Panc1 (cell line): ENCODE measurements at regions not wholly inside any gene's neighbourhood (a gene's known extent, or its start where the extent isn't known, plus 50 kb on each side); places are given as distances from the start of the nearest gene placed in this dataset.

Source experiments
- CTCF ChIP-seq: fragments of 450-650 bp; IDR thresholded peaks from 2 replicates; pipeline ENCODE4 v1.5.1; 2017; ENCODE audit warnings: mild to moderate bottlenecking
- POLR2AphosphoS5 ChIP-seq: IDR thresholded peaks from 2 replicates; pipeline ENCODE4 v1.6.1; 2012; ENCODE audit warnings: mild to moderate bottlenecking, low read depth, low read length, moderate library complexity
- TCF7L2 ChIP-seq: IDR thresholded peaks from 2 replicates; pipeline ENCODE4 v1.6.1; 2011; ENCODE audit warnings: mild to moderate bottlenecking, low read depth, low read length, inconsistent platforms
- TF ChIP-seq, protein P1 (sequence below), 2 experiments: IDR thresholded peaks; 2 replicates each; pipeline ENCODE4 v1.6.1; 2011 to 2012; ENCODE audit warnings: low read depth in 2 of 2, control low read depth in 1 of 2, low read length in 1 of 2, mild to moderate bottlenecking in 1 of 2, moderate library complexity in 1 of 2; ENCODE audit not compliant: insufficient read depth in 1 of 2

DNA sequence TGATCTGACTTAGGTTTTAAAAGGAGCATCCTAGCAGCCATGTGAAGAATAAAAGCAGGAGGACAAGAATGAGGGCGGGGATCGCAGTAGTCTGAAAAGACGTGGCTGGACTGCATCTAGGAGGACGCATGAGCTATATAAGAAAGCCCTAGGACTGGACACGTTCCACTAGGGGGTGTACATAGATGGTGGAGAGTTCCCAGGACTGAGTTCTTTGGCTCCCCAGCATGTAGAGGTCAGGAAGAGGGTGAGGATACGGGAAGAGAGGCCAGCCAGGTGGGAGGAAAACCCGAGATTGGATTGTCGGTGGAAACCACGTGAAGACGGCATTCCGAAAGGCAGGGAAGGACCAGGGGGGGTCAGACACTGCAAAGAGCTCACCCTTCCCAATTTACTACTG is 64.2 kb upstream of the CFAP161 start:
- TF ChIP-seq CTCF = no peak
- no peak for TF ChIP-seq POLR2AphosphoS5
- TF ChIP-seq, protein P1, sequence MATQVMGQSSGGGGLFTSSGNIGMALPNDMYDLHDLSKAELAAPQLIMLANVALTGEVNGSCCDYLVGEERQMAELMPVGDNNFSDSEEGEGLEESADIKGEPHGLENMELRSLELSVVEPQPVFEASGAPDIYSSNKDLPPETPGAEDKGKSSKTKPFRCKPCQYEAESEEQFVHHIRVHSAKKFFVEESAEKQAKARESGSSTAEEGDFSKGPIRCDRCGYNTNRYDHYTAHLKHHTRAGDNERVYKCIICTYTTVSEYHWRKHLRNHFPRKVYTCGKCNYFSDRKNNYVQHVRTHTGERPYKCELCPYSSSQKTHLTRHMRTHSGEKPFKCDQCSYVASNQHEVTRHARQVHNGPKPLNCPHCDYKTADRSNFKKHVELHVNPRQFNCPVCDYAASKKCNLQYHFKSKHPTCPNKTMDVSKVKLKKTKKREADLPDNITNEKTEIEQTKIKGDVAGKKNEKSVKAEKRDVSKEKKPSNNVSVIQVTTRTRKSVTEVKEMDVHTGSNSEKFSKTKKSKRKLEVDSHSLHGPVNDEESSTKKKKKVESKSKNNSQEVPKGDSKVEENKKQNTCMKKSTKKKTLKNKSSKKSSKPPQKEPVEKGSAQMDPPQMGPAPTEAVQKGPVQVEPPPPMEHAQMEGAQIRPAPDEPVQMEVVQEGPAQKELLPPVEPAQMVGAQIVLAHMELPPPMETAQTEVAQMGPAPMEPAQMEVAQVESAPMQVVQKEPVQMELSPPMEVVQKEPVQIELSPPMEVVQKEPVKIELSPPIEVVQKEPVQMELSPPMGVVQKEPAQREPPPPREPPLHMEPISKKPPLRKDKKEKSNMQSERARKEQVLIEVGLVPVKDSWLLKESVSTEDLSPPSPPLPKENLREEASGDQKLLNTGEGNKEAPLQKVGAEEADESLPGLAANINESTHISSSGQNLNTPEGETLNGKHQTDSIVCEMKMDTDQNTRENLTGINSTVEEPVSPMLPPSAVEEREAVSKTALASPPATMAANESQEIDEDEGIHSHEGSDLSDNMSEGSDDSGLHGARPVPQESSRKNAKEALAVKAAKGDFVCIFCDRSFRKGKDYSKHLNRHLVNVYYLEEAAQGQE (IDR thresholded peaks at IDR 0.05; ENCODE audit: insufficient read depth in 1 of 2, low read depth in 2 of 2, low read length in 1 of 2) = no peak
- TF ChIP-seq TCF7L2 = no peak
